ENCODE measurements at regions not wholly inside any gene's neighbourhood (a gene's known extent, or its start where the extent isn't known, plus 50 kb on each side); places are given as distances from the start of the nearest gene placed in this dataset.

- no peaks in the 10 kb centered on the region for H3K36me3 ChIP-seq (ENCODE audit: insufficient read depth, low read length)
- H4K20me1 ChIP-seq (ENCODE audit: insufficient read depth, low read length) = no peaks in the 10 kb centered on the region
- no peaks in the 10 kb centered on the region for H3K27me3 ChIP-seq (ENCODE audit: insufficient read depth, low read length)
- no peaks in the 10 kb centered on the region for H3K9me2 ChIP-seq (ENCODE audit: low read depth, low read length)
- no peak overlapping the region for H3K27ac ChIP-seq (ENCODE audit: low read depth, low read length, poor library complexity, severe bottlenecking)
- TF ChIP-seq CTCF (IDR thresholded peaks at IDR 0.05; ENCODE audit: low read length) (no peak), EZH2 (IDR thresholded peaks at IDR 0.05; ENCODE audit: borderline replicate concordance, low read length) (no peak)
- no peaks in the 10 kb centered on the region for H3K9me3 ChIP-seq (ENCODE audit: low read length)
- H3K4me3 ChIP-seq (ENCODE audit: low read depth, low read length, poor library complexity, severe bottlenecking) = no peak overlapping the region
- no peaks in the 10 kb centered on the region for H3K4me1 ChIP-seq (ENCODE audit: insufficient read depth, low read length, severe bottlenecking)
- H3F3A ChIP-seq (ENCODE audit: insufficient read depth, low read length) = no peaks in the 10 kb centered on the region
- no peaks in the 10 kb centered on the region for H3K79me2 ChIP-seq (ENCODE audit: insufficient read depth, low read length)
- no peak overlapping the region for H3K9ac ChIP-seq (ENCODE audit: low read length)
- no peak overlapping the region for H2AFZ ChIP-seq (ENCODE audit: low read length)
- H3K4me2 ChIP-seq (ENCODE audit: low read length) = no peak overlapping the region
These were observed 791.2 kb downstream of the MAT2B start for GRCh38 chr5:164296603-164297080.

GRCh38 chr5:164298165-164298564, 792.7 kb downstream of the MAT2B start:
- no peaks in the 10 kb centered on the region for H3K9me3 ChIP-seq (ENCODE audit: low read length)
- no peaks in the 10 kb centered on the region for H3F3A ChIP-seq (ENCODE audit: insufficient read depth, low read length)
- no peak overlapping the region for H3K4me2 ChIP-seq (ENCODE audit: low read length)
- H3K27ac ChIP-seq (ENCODE audit: low read depth, low read length, poor library complexity, severe bottlenecking) = no peak overlapping the region
- H3K9ac ChIP-seq (ENCODE audit: low read length) = no peak overlapping the region
- H3K9me2 ChIP-seq (ENCODE audit: low read depth, low read length) = no peaks in the 10 kb centered on the region
- H3K4me3 ChIP-seq (ENCODE audit: low read depth, low read length, poor library complexity, severe bottlenecking) = no peak overlapping the region
- no peaks in the 10 kb centered on the region for H3K36me3 ChIP-seq (ENCODE audit: insufficient read depth, low read length)
- TF ChIP-seq CTCF (IDR thresholded peaks at IDR 0.05; ENCODE audit: low read length) (no peak), EZH2 (IDR thresholded peaks at IDR 0.05; ENCODE audit: borderline replicate concordance, low read length) (no peak)
- no peaks in the 10 kb centered on the region for H3K27me3 ChIP-seq (ENCODE audit: insufficient read depth, low read length)
- no peak overlapping the region for H2AFZ ChIP-seq (ENCODE audit: low read length)
- no peaks in the 10 kb centered on the region for H3K4me1 ChIP-seq (ENCODE audit: insufficient read depth, low read length, severe bottlenecking)
- no peaks in the 10 kb centered on the region for H3K79me2 ChIP-seq (ENCODE audit: insufficient read depth, low read length)
- H4K20me1 ChIP-seq (ENCODE audit: insufficient read depth, low read length) = no peaks in the 10 kb centered on the region

GRCh38 chr5:164300295-164300694, 794.9 kb downstream of the MAT2B start:
- no peak for TF ChIP-seq CTCF (IDR thresholded peaks at IDR 0.05; ENCODE audit: low read length)
- no peak for TF ChIP-seq EZH2 (IDR thresholded peaks at IDR 0.05; ENCODE audit: borderline replicate concordance, low read length)
- Histone ChIP-seq H3K4me2 (ENCODE audit: low read length) (no peak overlapping the region), H3K36me3 (ENCODE audit: insufficient read depth, low read length) (no peaks in the 10 kb centered on the region), H3K79me2 (ENCODE audit: insufficient read depth, low read length) (no peaks in the 10 kb centered on the region), H3K27ac (ENCODE audit: low read depth, low read length, poor library complexity, severe bottlenecking) (no peak overlapping the region), H3K27me3 (ENCODE audit: insufficient read depth, low read length) (no peaks in the 10 kb centered on the region), H3K9me2 (ENCODE audit: low read depth, low read length) (no peaks in the 10 kb centered on the region), H3K9ac (ENCODE audit: low read length) (no peak overlapping the region), H3K4me3 (ENCODE audit: low read depth, low read length, poor library complexity, severe bottlenecking) (no peak overlapping the region), H3F3A (ENCODE audit: insufficient read depth, low read length) (no peaks in the 10 kb centered on the region), H2AFZ (ENCODE audit: low read length) (no peak overlapping the region), H3K4me1 (ENCODE audit: insufficient read depth, low read length, severe bottlenecking) (no peaks in the 10 kb centered on the region), H4K20me1 (ENCODE audit: insufficient read depth, low read length) (no peaks in the 10 kb centered on the region), H3K9me3 (ENCODE audit: low read length) (no peaks in the 10 kb centered on the region)
